ENCODE measurements at regions not wholly inside any gene's neighbourhood (a gene's known extent, or its start where the extent isn't known, plus 50 kb on each side); places are given as distances from the start of the nearest gene placed in this dataset.

- no peak for TF ChIP-seq ZNF532 (CRISPR knock-in tag; IDR thresholded peaks at IDR 0.05; ENCODE audit: borderline replicate concordance)
- TF ChIP-seq NR3C1 (CRISPR knock-in tag; conservative IDR thresholded peaks at IDR 0.05; ENCODE audit: low read depth), result no peak
- TF ChIP-seq SOX15 (CRISPR knock-in tag; IDR thresholded peaks at IDR 0.05), result no peak
- TF ChIP-seq ZMAT4 (CRISPR knock-in tag; IDR thresholded peaks at IDR 0.05), result no peak
- no peak for TF ChIP-seq PREB (CRISPR knock-in tag; IDR thresholded peaks at IDR 0.05; ENCODE audit: borderline replicate concordance)
Measured at GRCh38 chr15:97687654-97688053, 272.8 kb upstream of the ARRDC4 start (continued).

- Mint-ChIP-seq H3K27ac (no peak overlapping the region), H3K4me3 (no peak overlapping the region), H3K27me3 (ENCODE audit: low read depth) (no peaks in the 10 kb centered on the region), H3K36me3 (no peaks in the 10 kb centered on the region), H3K9me3 (no peaks in the 10 kb centered on the region), H3K4me1 (no peaks in the 10 kb centered on the region)
- ChIA-PET POLR2A (no interaction called here), CTCF (no interaction called here)
- DNase-seq (ENCODE audit: low spot score), result no peak
- TF ChIP-seq ZNF121 (CRISPR knock-in tag; IDR thresholded peaks at IDR 0.05) (no peak), NR2C2 (CRISPR knock-in tag; IDR thresholded peaks at IDR 0.05) (no peak), SMAD3 (CRISPR knock-in tag; IDR thresholded peaks at IDR 0.05; ENCODE audit: borderline replicate concordance) (no peak), AFF4 (CRISPR knock-in tag; IDR thresholded peaks at IDR 0.05; ENCODE audit: borderline replicate concordance) (no peak), NR1H2 (CRISPR knock-in tag; IDR thresholded peaks at IDR 0.05) (no peak), CTCF (IDR thresholded peaks at IDR 0.05) (no peak), ETV6 (CRISPR knock-in tag; IDR thresholded peaks at IDR 0.05) (no peak)
- ATAC-seq, result no peak
Measured at GRCh38 chr15:97688177-97688576, 272.3 kb upstream of the ARRDC4 start.

- ChIA-PET POLR2A (no interaction called here), CTCF (no interaction called here)
- Mint-ChIP-seq H3K9me3 (no peaks in the 10 kb centered on the region), H3K4me1 (no peaks in the 10 kb centered on the region), H3K4me3 (no peak overlapping the region), H3K27me3 (ENCODE audit: low read depth) (no peaks in the 10 kb centered on the region), H3K27ac (no peak overlapping the region), H3K36me3 (no peaks in the 10 kb centered on the region)
- DNase-seq (ENCODE audit: low spot score) (no peak), ATAC-seq (no peak)
- TF ChIP-seq CDX4 (CRISPR knock-in tag; IDR thresholded peaks at IDR 0.05; ENCODE audit: borderline replicate concordance) (no peak), OVOL2 (CRISPR knock-in tag; IDR thresholded peaks at IDR 0.05; ENCODE audit: borderline replicate concordance) (no peak)
Measured at GRCh38 chr15:97688886-97689285, 271.6 kb upstream of the ARRDC4 start.

Measured in WTC11 (cell line).